Nephron progenitor cell (in vitro differentiated cells): ENCODE measurements at regions not wholly inside any gene's neighbourhood (a gene's known extent, or its start where the extent isn't known, plus 50 kb on each side); places are given as distances from the start of the nearest gene placed in this dataset.
"Not testable (repeated sequence)": the region's sequence is repeated elsewhere in the genome, so short reads cannot be mapped to it uniquely, and the experiment has no call there.

Experiments used
- DNase-seq: peaks from one replicate; pipeline ENCODE4 v3.0.0; 2021
- H3K27ac Mint-ChIP-seq: 2 replicates; pipeline ENCODE4 v1.8.0; 2021; ENCODE audit warnings: mild to moderate bottlenecking, moderate library complexity, mixed read lengths
- H3K27me3 Mint-ChIP-seq: 2 replicates; pipeline ENCODE4 v1.8.0; 2021; ENCODE audit warnings: mild to moderate bottlenecking, low read depth, mixed read lengths; ENCODE audit not compliant: poor library complexity
- H3K36me3 Mint-ChIP-seq: 2 replicates; pipeline ENCODE4 v1.8.0; 2021; ENCODE audit warnings: low read depth, mixed read lengths
- H3K4me1 Mint-ChIP-seq: 2 replicates; pipeline ENCODE4 v1.8.0; 2021; ENCODE audit warnings: mixed read lengths
- H3K4me3 Mint-ChIP-seq: 2 replicates; pipeline ENCODE4 v1.8.0; 2021; ENCODE audit warnings: mild to moderate bottlenecking, moderate library complexity, mixed read lengths
- H3K9me3 Mint-ChIP-seq: 2 replicates; pipeline ENCODE4 v1.8.0; 2021; ENCODE audit warnings: mild to moderate bottlenecking, moderate library complexity, mixed read lengths
- TF ChIP-seq, protein P1 (sequence below): fragments of 200-600 bp; sonication (generic); IDR thresholded peaks from 2 replicates; pipeline ENCODE4 v1.5.0; 2021; ENCODE audit warnings: antibody characterized with exemption

DNA sequence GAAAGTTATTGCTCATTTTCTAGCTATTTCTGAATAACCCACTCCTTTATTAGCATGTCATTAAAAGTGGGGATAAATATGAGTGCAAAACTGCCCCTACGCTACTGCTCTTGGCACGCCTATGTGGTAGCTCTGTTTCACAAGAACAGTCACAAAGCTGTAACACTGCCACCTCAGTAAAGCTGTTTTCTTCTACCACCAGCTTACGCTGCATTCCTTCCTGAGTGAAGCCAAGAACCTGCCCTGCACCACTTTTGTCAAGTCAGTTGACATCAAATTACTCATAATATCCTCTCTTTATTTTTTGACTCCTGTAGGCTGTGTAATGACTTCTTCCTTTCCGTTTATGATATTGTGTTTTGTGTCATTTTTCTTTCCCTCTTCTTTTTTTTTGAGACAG, 1539.7 kb downstream of the RPIA start:
- DNase-seq, result not testable (repeated sequence)
- H3K9me3 Mint-ChIP-seq, result peaks cover 20% of the 10 kb centered on the region

DNA sequence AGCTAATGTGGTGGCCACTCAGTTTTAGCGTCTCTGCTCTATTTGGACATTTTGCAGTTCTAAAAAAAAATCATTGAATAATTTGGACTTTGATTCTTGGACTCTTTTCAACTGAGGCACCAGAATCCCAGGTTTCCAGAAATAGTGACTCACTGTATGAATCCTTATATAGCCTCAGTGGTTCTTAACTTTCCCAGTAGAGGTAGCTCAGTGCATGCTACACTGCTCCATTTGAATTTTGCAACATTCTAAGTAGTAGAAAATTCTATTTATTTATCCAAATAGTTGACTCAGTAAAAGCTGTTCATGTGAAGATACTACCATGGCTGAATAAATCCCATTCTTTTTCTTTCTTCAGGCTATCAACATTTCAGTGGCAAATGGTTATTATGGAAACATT, 1544.0 kb downstream of the RPIA start:
- not testable (repeated sequence) for H3K27ac Mint-ChIP-seq, H3K27me3 Mint-ChIP-seq, H3K4me3 Mint-ChIP-seq, H3K36me3 Mint-ChIP-seq, DNase-seq, H3K4me1 Mint-ChIP-seq
- peaks cover 22% of the 10 kb centered on the region for H3K9me3 Mint-ChIP-seq

More for the DNA sequence above, 1539.7 kb downstream of the RPIA start:
- not testable (repeated sequence) for H3K36me3 Mint-ChIP-seq, H3K27me3 Mint-ChIP-seq, H3K27ac Mint-ChIP-seq, H3K4me3 Mint-ChIP-seq, H3K4me1 Mint-ChIP-seq

DNA sequence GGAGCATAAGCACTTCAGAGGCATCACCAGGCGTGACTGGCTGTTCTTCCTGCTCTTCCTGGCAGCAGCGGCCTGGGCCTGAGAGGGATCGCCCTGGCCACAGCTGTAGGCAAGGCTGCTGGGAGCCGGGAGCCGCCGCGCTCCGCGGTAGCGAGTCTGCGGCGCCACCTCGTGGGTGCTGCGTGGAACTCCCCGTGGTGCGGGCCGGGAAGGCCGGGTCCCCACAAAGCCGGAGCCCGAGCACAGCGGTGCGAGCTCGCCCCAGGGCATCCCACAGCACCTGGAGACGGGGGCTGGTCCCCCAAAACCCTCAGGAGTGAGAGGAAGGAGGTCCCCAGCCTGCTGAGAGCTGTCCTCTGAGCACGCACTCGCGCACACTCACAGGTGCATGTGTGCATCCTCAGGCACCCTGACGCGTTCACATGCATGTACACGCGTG, 1546.5 kb downstream of the RPIA start:
- TF ChIP-seq, protein P1, sequence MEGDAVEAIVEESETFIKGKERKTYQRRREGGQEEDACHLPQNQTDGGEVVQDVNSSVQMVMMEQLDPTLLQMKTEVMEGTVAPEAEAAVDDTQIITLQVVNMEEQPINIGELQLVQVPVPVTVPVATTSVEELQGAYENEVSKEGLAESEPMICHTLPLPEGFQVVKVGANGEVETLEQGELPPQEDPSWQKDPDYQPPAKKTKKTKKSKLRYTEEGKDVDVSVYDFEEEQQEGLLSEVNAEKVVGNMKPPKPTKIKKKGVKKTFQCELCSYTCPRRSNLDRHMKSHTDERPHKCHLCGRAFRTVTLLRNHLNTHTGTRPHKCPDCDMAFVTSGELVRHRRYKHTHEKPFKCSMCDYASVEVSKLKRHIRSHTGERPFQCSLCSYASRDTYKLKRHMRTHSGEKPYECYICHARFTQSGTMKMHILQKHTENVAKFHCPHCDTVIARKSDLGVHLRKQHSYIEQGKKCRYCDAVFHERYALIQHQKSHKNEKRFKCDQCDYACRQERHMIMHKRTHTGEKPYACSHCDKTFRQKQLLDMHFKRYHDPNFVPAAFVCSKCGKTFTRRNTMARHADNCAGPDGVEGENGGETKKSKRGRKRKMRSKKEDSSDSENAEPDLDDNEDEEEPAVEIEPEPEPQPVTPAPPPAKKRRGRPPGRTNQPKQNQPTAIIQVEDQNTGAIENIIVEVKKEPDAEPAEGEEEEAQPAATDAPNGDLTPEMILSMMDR, result peak; percentile 10
- peaks cover 13% of the 10 kb centered on the region for H3K9me3 Mint-ChIP-seq
- H3K27ac Mint-ChIP-seq, H3K4me1 Mint-ChIP-seq, H3K4me3 Mint-ChIP-seq, H3K36me3 Mint-ChIP-seq, H3K27me3 Mint-ChIP-seq: not testable (repeated sequence)
- DNase-seq, result peak; percentile 46

DNA sequence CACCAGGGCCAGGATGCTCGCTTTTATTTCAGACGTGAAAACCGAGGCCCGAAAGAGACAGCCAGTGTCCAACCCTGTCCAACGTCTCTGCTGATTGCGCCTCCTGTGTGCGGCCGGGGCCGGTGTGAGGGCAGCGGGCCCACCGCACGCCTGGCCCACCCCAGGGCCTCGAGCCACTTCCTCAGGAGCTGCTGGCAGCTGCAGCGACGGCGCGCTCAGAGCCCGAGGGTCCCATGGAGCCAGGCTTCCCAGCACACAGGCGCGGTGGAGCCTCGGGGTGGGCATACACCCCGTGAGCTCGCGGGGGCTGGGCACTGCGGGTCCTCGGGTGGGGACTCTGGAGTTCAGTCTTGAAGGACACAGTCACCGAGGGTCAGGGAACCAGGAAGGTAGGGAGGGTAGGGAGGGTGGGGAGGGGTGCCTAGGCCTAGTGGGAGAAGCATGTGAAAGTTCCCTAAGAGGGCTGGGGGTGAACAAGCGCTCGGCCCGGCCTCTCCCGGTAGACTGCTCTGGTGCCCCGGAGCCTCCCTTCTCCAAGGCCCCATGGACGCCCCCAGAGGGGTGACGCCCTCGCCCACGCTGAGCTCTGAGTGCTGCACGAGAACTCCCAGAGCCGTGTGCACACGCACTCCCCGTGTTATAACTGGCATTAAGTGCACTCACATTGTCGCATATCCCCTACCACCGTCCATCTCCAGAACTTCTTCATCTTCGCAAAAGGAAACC, 1547.2 kb downstream of the RPIA start:
- H3K4me3 Mint-ChIP-seq, H3K36me3 Mint-ChIP-seq, H3K4me1 Mint-ChIP-seq, DNase-seq, H3K27me3 Mint-ChIP-seq, H3K9me3 Mint-ChIP-seq, H3K27ac Mint-ChIP-seq: not testable (repeated sequence)

DNA sequence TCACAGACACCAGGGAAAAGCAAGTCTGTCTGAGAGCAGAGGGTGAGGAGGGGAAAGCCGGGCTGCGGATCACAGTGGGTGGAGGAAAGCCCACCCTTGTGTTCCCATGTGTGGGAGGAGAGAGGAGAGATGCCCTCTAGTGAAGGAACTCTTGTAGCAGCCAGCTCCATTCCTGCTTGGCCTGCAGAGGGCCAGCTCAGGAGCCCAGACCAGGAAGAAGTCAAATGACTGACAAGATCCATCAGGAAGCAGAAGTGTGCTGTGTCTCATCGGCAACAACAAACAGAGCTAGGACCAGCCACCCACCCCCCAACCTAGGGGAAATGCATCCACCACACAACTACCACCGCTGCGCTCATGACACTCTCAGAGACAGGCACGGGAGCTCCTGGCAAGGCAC, 1548.3 kb downstream of the RPIA start:
- H3K4me3 Mint-ChIP-seq, H3K4me1 Mint-ChIP-seq, DNase-seq, H3K27me3 Mint-ChIP-seq, H3K9me3 Mint-ChIP-seq, H3K27ac Mint-ChIP-seq, H3K36me3 Mint-ChIP-seq: not testable (repeated sequence)

DNA sequence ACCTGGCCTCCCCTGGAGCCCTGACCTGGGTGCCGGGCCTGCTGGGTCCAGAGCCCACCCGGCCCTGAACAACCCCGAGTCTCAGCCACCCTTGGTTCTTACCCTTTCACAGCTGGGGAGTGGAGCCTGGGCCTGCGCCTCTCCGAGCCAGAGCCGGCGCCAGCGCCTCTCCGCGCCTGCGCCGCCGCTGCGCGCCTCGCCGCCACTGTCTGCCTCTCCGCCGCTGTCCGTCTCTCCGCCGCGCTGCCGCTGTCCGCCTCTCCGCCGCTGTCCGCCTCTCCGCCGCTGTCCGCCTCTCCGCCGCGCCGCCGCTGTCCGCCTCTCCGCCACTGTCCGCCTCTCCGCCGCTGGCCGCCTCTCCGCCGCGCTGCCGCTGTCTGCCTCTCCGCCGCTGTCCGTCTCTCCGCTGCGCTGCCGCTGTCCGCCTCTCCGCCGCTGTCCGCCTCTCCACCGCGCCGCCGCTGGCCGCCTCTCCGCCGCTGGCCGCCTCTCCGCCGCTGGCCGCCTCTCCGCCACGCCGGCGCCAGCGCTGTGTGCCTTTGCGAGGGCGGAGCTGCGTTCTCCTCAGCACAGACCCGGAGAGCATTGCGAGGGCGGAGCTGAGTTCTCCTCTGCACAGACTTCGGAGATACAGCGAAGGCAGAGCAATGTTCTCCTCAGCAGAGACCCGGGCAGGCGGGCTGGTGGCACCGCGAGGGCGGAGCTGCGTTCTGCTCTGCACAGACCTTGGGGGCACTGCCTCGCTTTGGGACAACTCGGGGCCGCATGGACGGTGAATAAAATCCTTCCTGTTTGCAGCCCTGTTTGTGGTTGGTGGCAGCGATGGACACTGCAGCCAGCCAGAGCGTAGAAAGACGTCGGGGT, 1553.7 kb downstream of the RPIA start:
- H3K9me3 Mint-ChIP-seq, H3K36me3 Mint-ChIP-seq, H3K27ac Mint-ChIP-seq, H3K27me3 Mint-ChIP-seq, H3K4me1 Mint-ChIP-seq: not testable (repeated sequence)
- DNase-seq, result peak; percentile 36
- H3K4me3 Mint-ChIP-seq, result peak overlapping the region; percentile 72

DNA sequence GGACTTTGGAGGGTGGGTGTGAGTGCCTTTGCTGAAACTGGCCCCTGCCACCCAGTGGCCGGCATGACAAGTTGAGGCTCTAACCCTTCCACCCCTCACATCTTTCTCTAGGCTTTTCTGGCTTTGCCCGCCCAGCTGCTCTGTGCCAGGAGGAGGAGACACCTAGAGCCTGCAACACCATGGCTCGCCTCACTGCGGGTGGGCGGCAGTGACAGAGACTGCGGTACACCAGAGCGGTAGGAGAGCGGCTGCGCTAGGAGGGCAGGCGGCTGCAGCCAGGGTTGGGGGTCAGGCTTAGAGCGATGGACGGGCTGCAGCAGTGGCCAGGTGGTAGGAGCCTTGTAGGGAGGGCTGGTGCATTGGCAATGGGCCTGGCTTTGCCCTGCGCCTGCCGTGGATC, 1556.9 kb downstream of the RPIA start:
- H3K4me1 Mint-ChIP-seq, DNase-seq: not testable (repeated sequence)

DNA sequence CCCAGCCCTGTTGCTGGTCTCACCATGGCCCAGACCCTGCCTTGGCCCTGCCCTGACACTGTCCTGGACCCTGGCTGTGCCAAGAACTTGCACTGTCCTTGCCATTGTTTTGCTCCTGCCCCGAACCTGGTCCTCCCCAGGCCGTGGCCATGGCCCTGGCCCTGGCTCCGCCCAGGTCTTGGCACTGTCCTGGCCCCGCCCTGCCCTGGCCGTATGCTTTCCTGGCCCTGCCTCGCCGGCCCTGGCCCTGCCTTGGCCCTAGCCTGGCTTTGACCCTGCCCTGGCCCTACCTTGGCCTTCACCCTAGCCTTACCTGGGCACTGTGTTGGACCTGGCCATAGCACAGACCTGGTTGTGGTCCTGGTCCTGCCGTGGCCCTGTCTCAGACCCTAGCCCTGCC, 1558.9 kb downstream of the RPIA start:
- H3K4me3 Mint-ChIP-seq, H3K4me1 Mint-ChIP-seq, H3K27ac Mint-ChIP-seq, H3K36me3 Mint-ChIP-seq, DNase-seq, H3K27me3 Mint-ChIP-seq: not testable (repeated sequence)
- peaks cover 16% of the 10 kb centered on the region for H3K9me3 Mint-ChIP-seq

More for the DNA sequence above, 1556.9 kb downstream of the RPIA start:
- H3K27me3 Mint-ChIP-seq, H3K36me3 Mint-ChIP-seq, H3K27ac Mint-ChIP-seq, H3K4me3 Mint-ChIP-seq: not testable (repeated sequence)
- H3K9me3 Mint-ChIP-seq, result peaks cover 13% of the 10 kb centered on the region

DNA sequence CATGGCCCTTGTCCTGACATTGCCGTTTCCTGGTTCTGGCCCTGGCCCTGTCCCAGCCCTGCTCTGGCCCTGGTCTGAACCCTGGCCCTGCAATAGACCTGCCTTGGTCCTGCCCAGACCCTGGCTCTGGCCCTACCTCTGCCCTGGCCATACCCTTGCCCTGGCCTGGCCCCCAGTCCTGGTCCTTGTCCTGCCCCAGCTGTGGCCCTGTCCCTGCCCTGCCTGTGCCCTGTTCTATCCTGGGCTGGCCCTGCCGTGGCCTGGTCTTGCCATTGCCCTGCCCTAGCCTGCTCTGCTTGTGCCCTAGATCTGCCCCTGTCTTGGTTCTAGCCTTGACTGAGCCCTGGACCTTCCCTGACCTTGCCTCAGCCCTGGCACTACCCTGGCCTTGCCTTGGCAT, 1560.1 kb downstream of the RPIA start:
- not testable (repeated sequence) for DNase-seq, H3K4me3 Mint-ChIP-seq
- peaks cover 28% of the 10 kb centered on the region for H3K9me3 Mint-ChIP-seq

DNA sequence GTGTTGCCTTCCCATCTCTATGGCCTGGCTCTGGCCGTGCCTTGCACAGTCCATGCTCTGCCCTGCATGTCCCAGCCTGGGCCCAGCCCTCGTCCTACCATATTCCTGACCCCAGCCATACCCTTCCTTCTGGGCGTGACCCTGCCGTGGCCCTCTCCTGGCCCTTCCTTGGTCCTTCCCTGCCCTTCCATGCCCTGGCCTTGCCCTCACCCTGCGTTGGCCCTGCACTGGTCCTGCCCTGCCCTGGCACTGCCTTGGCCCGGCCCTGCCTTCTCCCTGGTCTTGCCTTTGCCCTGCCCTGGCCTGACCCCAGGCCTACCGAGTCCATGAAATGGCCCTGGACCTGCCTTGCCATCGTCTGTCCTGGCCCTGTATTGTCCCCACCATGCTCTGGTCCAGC, 1561.8 kb downstream of the RPIA start:
- Mint-ChIP-seq H3K36me3 (peaks cover 20% of the 10 kb centered on the region), H3K27me3 (peaks cover 11% of the 10 kb centered on the region), H3K9me3 (peaks cover 45% of the 10 kb centered on the region)
- H3K4me3 Mint-ChIP-seq, H3K4me1 Mint-ChIP-seq, H3K27ac Mint-ChIP-seq, DNase-seq: not testable (repeated sequence)

More for the DNA sequence above, 1560.1 kb downstream of the RPIA start:
- peaks cover 12% of the 10 kb centered on the region for H3K36me3 Mint-ChIP-seq
- H3K27me3 Mint-ChIP-seq, H3K27ac Mint-ChIP-seq, H3K4me1 Mint-ChIP-seq: not testable (repeated sequence)

DNA sequence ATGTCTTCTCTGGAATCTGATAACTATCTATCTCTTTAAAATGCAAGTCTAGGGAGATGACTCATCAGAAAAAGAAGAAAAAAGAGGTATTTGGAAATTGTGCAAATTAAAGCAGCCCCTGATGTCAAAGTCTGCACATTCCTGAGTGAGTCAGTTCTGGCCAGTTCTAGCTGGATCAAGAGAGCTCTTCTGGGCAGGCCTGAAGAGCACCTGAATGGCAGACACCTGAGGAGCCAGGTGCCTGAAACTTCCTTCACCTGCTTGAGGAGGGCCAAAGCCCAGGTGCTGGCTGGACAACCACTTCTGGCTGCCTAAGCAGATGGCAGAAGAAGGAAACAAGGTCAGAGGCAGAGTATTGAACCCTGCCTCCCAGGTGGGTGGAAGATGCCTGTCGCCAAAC, 1575.4 kb downstream of the RPIA start:
- H3K27me3 Mint-ChIP-seq, H3K36me3 Mint-ChIP-seq, H3K9me3 Mint-ChIP-seq, H3K4me1 Mint-ChIP-seq, H3K4me3 Mint-ChIP-seq, H3K27ac Mint-ChIP-seq, DNase-seq: not testable (repeated sequence)

DNA sequence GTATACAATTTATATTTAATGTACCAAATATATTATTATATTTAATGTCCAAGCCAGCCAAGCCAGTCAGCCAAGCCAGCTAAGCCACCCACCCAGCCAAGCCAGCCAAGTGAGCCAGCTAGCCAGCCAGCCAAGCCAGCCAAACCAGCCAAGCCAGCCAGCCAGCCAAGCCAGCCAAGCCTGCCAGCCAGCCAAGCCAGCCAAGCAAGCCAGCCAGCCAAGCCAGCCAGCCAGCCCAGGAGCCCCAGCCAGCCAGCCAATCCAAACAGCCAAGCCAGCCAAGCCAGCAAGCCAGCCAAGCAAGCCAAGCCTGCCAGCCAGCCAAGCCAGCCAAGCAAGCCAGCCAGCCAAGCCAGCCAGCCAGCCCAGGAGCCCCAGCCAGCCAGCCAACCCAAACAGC, 1596.3 kb downstream of the RPIA start:
- not testable (repeated sequence) for H3K27me3 Mint-ChIP-seq, H3K27ac Mint-ChIP-seq, H3K4me3 Mint-ChIP-seq, H3K4me1 Mint-ChIP-seq, DNase-seq, H3K36me3 Mint-ChIP-seq, H3K9me3 Mint-ChIP-seq

DNA sequence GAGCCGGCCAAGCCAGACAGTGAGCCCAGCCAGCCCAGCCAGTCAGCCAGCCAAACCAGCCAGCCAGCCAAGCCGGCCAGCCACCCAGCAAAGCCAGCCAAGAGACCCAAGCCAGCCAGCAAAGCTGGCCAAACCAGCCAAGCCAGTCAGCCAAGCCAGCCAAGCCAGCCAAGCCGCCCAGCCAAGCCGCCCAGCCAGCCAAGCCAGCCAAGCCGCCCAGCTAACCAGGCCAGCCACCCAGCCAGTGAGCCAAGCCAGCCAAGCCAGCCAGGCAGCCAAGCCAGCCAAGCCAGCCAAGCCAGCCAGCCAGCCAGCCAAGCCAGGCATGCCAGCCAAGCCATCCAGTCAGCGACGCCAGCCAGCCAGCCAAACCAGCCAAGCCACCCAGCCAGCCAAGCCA, 1596.9 kb downstream of the RPIA start:
- H3K36me3 Mint-ChIP-seq, DNase-seq, H3K27ac Mint-ChIP-seq, H3K4me3 Mint-ChIP-seq, H3K9me3 Mint-ChIP-seq, H3K27me3 Mint-ChIP-seq, H3K4me1 Mint-ChIP-seq: not testable (repeated sequence)
